MG63 (cell line): ENCODE measurements at regions not wholly inside any gene's neighbourhood (a gene's known extent, or its start where the extent isn't known, plus 50 kb on each side); places are given as distances from the start of the nearest gene placed in this dataset.
"Not testable (repeated sequence)": the region's sequence is repeated elsewhere in the genome, so short reads cannot be mapped to it uniquely, and the experiment has no call there.

Source experiments
- DNase-seq: peaks from one replicate; pipeline ENCODE4 v3.0.0-alpha.2; 2020
- H3K27me3 ChIP-seq: fragments of 250-450 bp; sonication (Bioruptor Pico); 2 replicates; pipeline ENCODE4 v1.5.1; 2020; ENCODE audit warnings: mild to moderate bottlenecking, moderate library complexity
- H3K36me3 ChIP-seq: fragments of 250-450 bp; sonication (Bioruptor Pico); 2 replicates; pipeline ENCODE4 v1.5.1; 2020; ENCODE audit warnings: mild to moderate bottlenecking, moderate library complexity
- H3K4me3 ChIP-seq: fragments of 250-450 bp; sonication (Bioruptor Pico); 2 replicates; pipeline ENCODE4 v1.5.1; 2020; ENCODE audit warnings: mild to moderate bottlenecking, moderate library complexity
- H3K9me3 ChIP-seq: fragments of 250-450 bp; sonication (Bioruptor Pico); 2 replicates; pipeline ENCODE4 v1.5.1; 2020; ENCODE audit warnings: mild to moderate bottlenecking, moderate library complexity

- Histone ChIP-seq H3K4me3 (peak overlapping the region; percentile 66), H3K9me3 (no peaks in the 10 kb centered on the region), H3K36me3 (no peaks in the 10 kb centered on the region), H3K27me3 (no peaks in the 10 kb centered on the region)
- DNase-seq, result peak; percentile 37
These were observed 187.2 kb upstream of the FANCL start for GRCh38 chr2:58428096-58429013.

DNA sequence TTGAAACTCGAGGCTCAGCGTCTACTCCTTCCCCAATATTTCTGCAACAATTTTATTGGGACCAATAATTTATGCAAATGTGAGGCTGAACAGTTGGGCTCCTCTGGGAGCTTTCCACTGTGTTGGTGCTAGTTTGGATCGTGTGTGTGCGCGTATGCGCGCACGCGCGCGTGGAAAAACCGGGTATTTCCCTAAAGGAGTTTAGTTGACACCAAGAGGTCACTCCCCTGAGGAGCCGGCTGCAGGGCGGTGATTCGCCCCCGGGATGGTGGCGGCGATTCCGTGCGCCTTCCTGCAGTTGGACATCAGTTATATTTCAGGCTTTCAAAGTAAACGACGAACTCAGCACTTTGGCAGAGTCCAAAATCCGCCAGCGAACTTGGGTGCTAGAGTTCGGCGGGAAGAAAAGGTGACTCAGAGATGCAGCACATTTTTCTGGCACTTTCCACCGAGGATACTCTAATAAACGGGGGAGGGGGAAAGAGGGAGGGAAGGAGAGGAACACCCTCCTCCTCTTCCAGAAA is 186.5 kb upstream of the FANCL start:
- Histone ChIP-seq H3K27me3 (no peaks in the 10 kb centered on the region), H3K36me3 (no peaks in the 10 kb centered on the region), H3K9me3 (no peaks in the 10 kb centered on the region), H3K4me3 (peak overlapping the region; percentile 66)
- DNase-seq, result peak; percentile 54

DNA sequence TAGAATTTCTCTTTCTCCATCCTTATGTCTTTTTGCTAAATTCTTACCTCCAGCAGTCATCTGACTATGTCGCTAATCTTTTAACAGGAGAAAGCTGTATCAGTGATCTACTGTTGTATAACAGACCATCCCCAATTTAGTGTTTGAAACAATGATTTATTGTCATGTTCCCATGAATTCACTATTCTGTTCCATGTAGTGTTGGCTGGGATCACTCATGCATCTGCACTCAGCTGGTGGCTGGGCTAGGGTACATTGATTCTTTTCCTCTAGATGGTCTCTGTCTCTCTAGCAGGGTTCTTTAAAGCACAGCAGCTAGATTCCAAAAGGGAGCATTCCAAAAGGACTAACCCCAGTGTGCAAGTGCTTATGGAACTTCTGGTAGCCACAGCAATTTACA is 184.2 kb upstream of the FANCL start:
- H3K4me3 ChIP-seq, result no peak overlapping the region
- H3K9me3 ChIP-seq, result no peaks in the 10 kb centered on the region

GRCh38 chr2:58419983-58420382 is 178.9 kb upstream of the FANCL start:
- DNase-seq, result no peak
- no peak overlapping the region for H3K4me3 ChIP-seq
- no peaks in the 10 kb centered on the region for H3K36me3 ChIP-seq
- H3K9me3 ChIP-seq, result no peaks in the 10 kb centered on the region
- H3K27me3 ChIP-seq, result no peaks in the 10 kb centered on the region

More for the DNA sequence above, 184.2 kb upstream of the FANCL start:
- no peak for DNase-seq
- Histone ChIP-seq H3K27me3 (no peaks in the 10 kb centered on the region), H3K36me3 (no peaks in the 10 kb centered on the region)

DNA sequence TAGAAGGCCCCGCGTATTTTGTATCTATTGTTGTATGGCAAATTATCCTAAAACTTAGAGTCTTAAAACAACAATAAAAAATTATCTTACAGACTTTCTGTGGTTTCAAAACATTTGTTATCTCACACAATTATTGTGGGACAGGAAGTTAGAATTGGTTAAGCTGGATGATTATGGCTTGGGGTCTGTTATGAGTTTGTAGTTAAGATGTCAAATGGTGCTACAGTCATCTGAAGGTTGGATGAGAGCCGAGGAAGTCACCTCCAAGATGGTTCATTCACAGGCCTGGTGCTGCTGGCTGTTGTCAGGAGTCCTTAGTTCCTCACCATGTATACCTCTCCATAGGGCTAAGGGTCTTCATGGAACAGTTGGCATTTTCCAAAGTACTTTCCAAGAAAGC is 175.6 kb upstream of the FANCL start:
- H3K9me3 ChIP-seq, result no peaks in the 10 kb centered on the region
- DNase-seq, result no peak
- H3K4me3 ChIP-seq, result no peak overlapping the region
- H3K27me3 ChIP-seq, result no peaks in the 10 kb centered on the region
- no peaks in the 10 kb centered on the region for H3K36me3 ChIP-seq

DNA sequence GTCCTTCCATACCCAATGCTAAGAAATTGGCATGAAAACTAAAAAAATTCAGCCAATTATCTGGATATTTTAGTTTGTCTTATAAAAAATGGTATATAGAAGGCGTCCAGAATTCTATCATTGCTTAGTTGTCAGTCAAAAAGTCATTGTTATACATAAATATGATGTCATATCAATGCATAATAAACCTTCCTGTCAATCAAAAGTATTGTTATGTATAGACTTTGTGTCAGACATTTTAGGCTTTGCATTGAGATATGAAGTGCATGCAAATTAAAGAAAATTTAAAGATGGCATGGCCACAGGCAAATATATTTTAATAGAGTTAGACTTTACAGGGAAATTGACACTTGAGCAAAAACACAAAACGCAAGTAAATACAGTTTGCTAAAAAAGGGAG is 173.4 kb upstream of the FANCL start:
- H3K9me3 ChIP-seq, result no peaks in the 10 kb centered on the region
- no peak overlapping the region for H3K4me3 ChIP-seq
- DNase-seq, result no peak
- no peaks in the 10 kb centered on the region for H3K36me3 ChIP-seq
- no peaks in the 10 kb centered on the region for H3K27me3 ChIP-seq

- Histone ChIP-seq H3K4me3 (no peak overlapping the region), H3K36me3 (no peaks in the 10 kb centered on the region), H3K27me3 (no peaks in the 10 kb centered on the region), H3K9me3 (no peaks in the 10 kb centered on the region)
- DNase-seq, result no peak
These were observed 169.4 kb upstream of the FANCL start for GRCh38 chr2:58410549-58410948.

GRCh38 chr2:58407487-58407886 is 166.4 kb upstream of the FANCL start:
- no peaks in the 10 kb centered on the region for H3K27me3 ChIP-seq
- no peak for DNase-seq
- H3K36me3 ChIP-seq, result no peaks in the 10 kb centered on the region
- H3K4me3 ChIP-seq, result no peak overlapping the region
- H3K9me3 ChIP-seq, result no peaks in the 10 kb centered on the region

DNA sequence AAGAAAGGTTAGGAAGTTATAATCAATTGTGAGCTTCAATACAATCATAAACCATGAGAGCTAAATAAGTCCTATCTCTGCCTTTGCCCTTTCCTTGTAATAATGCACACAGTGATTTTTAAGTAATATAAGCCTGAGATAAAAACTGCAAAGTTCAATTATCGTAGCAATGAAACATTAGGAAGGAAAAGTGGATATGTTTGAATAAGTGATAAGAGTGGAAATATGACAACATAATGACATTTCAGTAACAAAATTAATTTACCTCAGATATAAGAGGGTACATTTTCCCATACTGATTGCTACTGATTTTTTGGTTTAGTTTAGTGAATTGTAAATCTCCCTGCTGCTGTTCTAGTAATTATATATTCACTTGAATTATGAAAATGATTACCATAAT is 164.2 kb upstream of the FANCL start:
- no peaks in the 10 kb centered on the region for H3K27me3 ChIP-seq
- no peak overlapping the region for H3K4me3 ChIP-seq
- no peaks in the 10 kb centered on the region for H3K36me3 ChIP-seq
- no peaks in the 10 kb centered on the region for H3K9me3 ChIP-seq
- no peak for DNase-seq

GRCh38 chr2:58401936-58402335 is 160.8 kb upstream of the FANCL start:
- Histone ChIP-seq H3K9me3 (no peaks in the 10 kb centered on the region), H3K36me3 (no peaks in the 10 kb centered on the region), H3K4me3 (no peak overlapping the region), H3K27me3 (no peaks in the 10 kb centered on the region)
- DNase-seq, result no peak

- H3K9me3 ChIP-seq, result no peaks in the 10 kb centered on the region
- DNase-seq, result no peak
- H3K27me3 ChIP-seq, result no peaks in the 10 kb centered on the region
- no peak overlapping the region for H3K4me3 ChIP-seq
- no peaks in the 10 kb centered on the region for H3K36me3 ChIP-seq
These were observed 157.3 kb upstream of the FANCL start for GRCh38 chr2:58398406-58398805.

- no peak for DNase-seq
- H3K4me3 ChIP-seq, result no peak overlapping the region
- H3K36me3 ChIP-seq, result no peaks in the 10 kb centered on the region
- H3K9me3 ChIP-seq, result no peaks in the 10 kb centered on the region
- no peaks in the 10 kb centered on the region for H3K27me3 ChIP-seq
These were observed 146.6 kb upstream of the FANCL start for GRCh38 chr2:58387701-58388100.

DNA sequence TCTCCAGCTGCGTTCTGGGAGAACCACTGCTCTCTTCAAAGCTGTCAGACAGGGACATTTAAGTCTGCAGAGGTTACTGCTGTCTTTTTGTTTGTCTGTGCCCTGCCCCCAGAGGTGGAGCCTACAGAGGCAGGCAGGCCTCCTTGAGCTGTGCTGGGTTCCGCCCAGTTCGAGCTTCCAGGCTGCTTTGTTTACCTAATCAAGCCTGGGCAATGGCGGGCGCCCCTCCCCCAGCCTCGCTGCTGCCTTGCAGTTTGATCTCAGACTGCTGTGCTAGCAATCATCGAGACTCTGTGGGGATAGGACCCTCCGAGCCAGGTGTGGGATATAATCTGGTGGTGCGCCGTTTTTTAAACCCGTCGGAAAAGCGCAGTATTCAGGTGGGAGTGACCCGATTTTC is 145.8 kb upstream of the FANCL start:
- DNase-seq, H3K9me3 ChIP-seq, H3K27me3 ChIP-seq, H3K4me3 ChIP-seq, H3K36me3 ChIP-seq: not testable (repeated sequence)

DNA sequence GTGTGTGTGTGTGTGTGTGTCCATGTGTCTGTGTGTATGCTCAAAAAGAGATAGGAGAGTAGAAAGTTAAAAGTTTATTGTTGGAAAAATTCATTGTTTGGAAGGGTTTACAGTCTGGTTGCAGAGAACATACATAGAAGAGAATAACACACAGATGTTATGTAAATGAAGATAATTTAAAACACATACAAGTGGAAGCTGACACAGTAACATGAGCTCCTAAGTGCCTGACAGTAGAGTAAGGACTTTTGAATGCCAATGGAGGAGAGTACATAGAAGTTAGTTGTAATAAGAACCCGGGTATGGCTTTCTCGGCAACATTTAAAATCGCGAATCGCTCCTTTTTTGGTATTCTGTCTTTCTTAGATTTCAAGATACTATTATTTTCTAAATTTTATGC is 137.0 kb upstream of the FANCL start:
- Histone ChIP-seq H3K9me3 (no peaks in the 10 kb centered on the region), H3K36me3 (no peaks in the 10 kb centered on the region), H3K27me3 (no peaks in the 10 kb centered on the region), H3K4me3 (no peak overlapping the region)
- no peak for DNase-seq

GRCh38 chr2:58377181-58377580 is 136.1 kb upstream of the FANCL start:
- Histone ChIP-seq H3K4me3 (no peak overlapping the region), H3K36me3 (no peaks in the 10 kb centered on the region), H3K9me3 (no peaks in the 10 kb centered on the region), H3K27me3 (no peaks in the 10 kb centered on the region)
- no peak for DNase-seq

DNA sequence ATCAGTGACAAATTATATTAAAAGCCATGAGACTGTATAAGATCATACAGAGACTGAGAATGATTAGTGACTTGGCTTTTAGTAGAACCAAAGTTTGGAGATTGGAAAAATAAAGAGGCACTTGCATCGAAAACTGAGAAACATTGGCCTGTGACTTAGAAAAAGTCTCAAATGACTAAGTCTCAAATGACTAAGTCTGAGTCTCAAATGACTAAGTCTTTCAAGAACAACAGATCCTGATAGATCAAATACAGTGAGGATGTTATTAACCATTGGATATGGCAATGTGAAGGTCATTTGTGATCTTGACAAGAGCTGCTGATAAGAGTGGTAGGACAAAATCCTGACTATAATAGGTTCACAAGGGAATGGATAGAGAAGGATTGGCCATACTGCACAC is 135.5 kb upstream of the FANCL start:
- no peak overlapping the region for H3K4me3 ChIP-seq
- no peaks in the 10 kb centered on the region for H3K27me3 ChIP-seq
- DNase-seq, result no peak
- no peaks in the 10 kb centered on the region for H3K9me3 ChIP-seq
- no peaks in the 10 kb centered on the region for H3K36me3 ChIP-seq

- Histone ChIP-seq H3K36me3 (no peaks in the 10 kb centered on the region), H3K4me3 (no peak overlapping the region), H3K27me3 (no peaks in the 10 kb centered on the region), H3K9me3 (no peaks in the 10 kb centered on the region)
- DNase-seq, result no peak
These were observed 128.5 kb upstream of the FANCL start for GRCh38 chr2:58369594-58369993.

DNA sequence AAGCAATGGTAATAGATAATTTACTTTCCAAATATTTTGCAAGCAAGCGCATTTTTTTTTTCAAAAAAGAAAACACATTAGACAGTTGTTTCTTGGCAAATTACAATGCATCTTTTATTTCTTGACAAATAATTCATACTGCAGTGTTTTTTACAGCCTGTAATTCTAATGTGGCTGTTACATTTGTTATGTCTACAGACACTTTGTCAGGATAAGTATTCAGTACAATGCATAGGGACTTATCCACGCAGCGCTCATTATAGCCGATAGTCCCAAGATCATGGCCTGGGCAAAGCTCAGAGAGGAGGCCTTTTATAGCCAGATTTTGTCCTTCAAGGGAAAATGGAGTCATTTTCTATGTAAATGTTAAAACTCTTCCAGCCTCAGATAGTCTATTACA is 123.0 kb upstream of the FANCL start:
- H3K4me3 ChIP-seq, result no peak overlapping the region
- no peaks in the 10 kb centered on the region for H3K9me3 ChIP-seq
- DNase-seq, result no peak
- no peaks in the 10 kb centered on the region for H3K27me3 ChIP-seq
- no peaks in the 10 kb centered on the region for H3K36me3 ChIP-seq
